SH-SY5Y (cell line): ENCODE measurements at regions not wholly inside any gene's neighbourhood (a gene's known extent, or its start where the extent isn't known, plus 50 kb on each side); places are given as distances from the start of the nearest gene placed in this dataset.

Experiments used
- GATA2 ChIP-seq: IDR thresholded peaks from 2 replicates; pipeline ENCODE4 v1.6.1; 2011; ENCODE audit warnings: mild to moderate bottlenecking, low read depth, low read length
- GATA3 ChIP-seq: IDR thresholded peaks from 2 replicates; pipeline ENCODE4 v1.6.1; 2011; ENCODE audit warnings: low read depth, mild to moderate bottlenecking, low read length, moderate library complexity

DNA sequence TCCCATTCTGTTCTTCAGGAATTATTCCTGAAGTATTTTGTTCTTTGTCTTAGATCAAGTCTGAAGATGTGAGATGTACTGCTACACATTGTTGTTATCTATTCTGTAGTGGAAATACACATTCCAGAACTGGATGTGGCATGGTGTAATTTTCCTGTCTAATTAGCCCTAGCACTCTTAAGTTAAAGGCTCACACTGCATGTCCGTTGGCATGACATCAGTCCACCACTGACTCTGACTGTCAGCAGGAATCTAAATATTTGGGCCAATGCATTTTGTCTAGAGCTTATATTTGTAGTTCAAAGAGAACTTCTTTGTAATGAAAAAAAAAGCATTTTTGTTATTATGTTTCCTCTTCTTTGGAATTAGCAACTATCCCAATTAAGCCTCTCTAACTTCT, 201.0 kb downstream of the S1PR1 start:
- TF ChIP-seq GATA3 = no peak
- TF ChIP-seq GATA2 = no peak
